CD4-positive, CD25-positive, alpha-beta regulatory T cell (primary cell): ENCODE measurements at regions not wholly inside any gene's neighbourhood (a gene's known extent, or its start where the extent isn't known, plus 50 kb on each side); places are given as distances from the start of the nearest gene placed in this dataset.

ENCODE experiments used
- ATAC-seq, 2 donors: fragments of 150-1000 bp; cut with Tn5 transposase; one replicate each; pipeline ENCODE4 v1.10.0; 2021; ENCODE audit warnings: low read depth in 2 of 2, moderate number of reproducible peaks in 2 of 2, moderate library complexity in 1 of 2
- DNase-seq, 3 donors: peaks; one replicate each; pipeline versions ENCODE4 v3.0.0 to v3.0.0-alpha.2; 2012 to 2022; ENCODE audit warnings: mixed read lengths in 1 of 3
- H3K27ac ChIP-seq: one replicate; pipeline ENCODE4 v1.7.0; 2013; ENCODE audit warnings: mild to moderate bottlenecking, low read length; ENCODE audit not compliant: insufficient read depth, poor library complexity, severe bottlenecking
- H3K27me3 ChIP-seq: one replicate; pipeline ENCODE4 v1.7.0; 2013; ENCODE audit warnings: low read length; ENCODE audit not compliant: control insufficient read depth, insufficient read depth
- H3K36me3 ChIP-seq: one replicate; pipeline ENCODE4 v1.7.0; 2013; ENCODE audit warnings: mild to moderate bottlenecking, low read length, moderate library complexity; ENCODE audit not compliant: control insufficient read depth, insufficient read depth
- H3K4me1 ChIP-seq: 2 replicates; pipeline ENCODE4 v1.7.0; 2013; ENCODE audit warnings: mild to moderate bottlenecking, low read length; ENCODE audit not compliant: insufficient read depth, control insufficient read depth, poor library complexity, severe bottlenecking
- H3K4me3 ChIP-seq: one replicate; pipeline ENCODE4 v1.7.0; 2013; ENCODE audit warnings: low read depth, mild to moderate bottlenecking, low read length, moderate library complexity
- H3K9me3 ChIP-seq, 2 experiments: 1 replicate in 1 of 2; 2 replicates in 1 of 2; pipeline ENCODE4 v1.7.0; 2013; ENCODE audit warnings: low read length in 2 of 2, mild to moderate bottlenecking in 1 of 2, moderate library complexity in 1 of 2; ENCODE audit not compliant: control insufficient read depth in 2 of 2
- H3K27ac Mint-ChIP-seq, 3 donors: one replicate each; pipeline ENCODE4 v1.8.0; 2020 to 2022; ENCODE audit warnings: mild to moderate bottlenecking in 3 of 3, mixed read lengths in 3 of 3, moderate library complexity in 2 of 3
- H3K27me3 Mint-ChIP-seq: one replicate; pipeline ENCODE4 v1.8.0; 2022; ENCODE audit warnings: mild to moderate bottlenecking, mixed read lengths
- H3K36me3 Mint-ChIP-seq: one replicate; pipeline ENCODE4 v1.8.0; 2020; ENCODE audit warnings: mixed read lengths
- H3K4me1 Mint-ChIP-seq, 4 donors: one replicate each; pipeline ENCODE4 v1.8.0; 2020 to 2022; ENCODE audit warnings: mixed read lengths in 4 of 4, mild to moderate bottlenecking in 1 of 4
- H3K4me3 Mint-ChIP-seq, 4 donors: one replicate each; pipeline ENCODE4 v1.8.0; 2020 to 2022; ENCODE audit warnings: mild to moderate bottlenecking in 4 of 4, mixed read lengths in 4 of 4, moderate library complexity in 3 of 4
- H3K9me3 Mint-ChIP-seq, 7 donors: one replicate each; pipeline ENCODE4 v1.8.0; 2020 to 2022; ENCODE audit warnings: mixed read lengths in 7 of 7, mild to moderate bottlenecking in 3 of 7, moderate library complexity in 2 of 7

DNA sequence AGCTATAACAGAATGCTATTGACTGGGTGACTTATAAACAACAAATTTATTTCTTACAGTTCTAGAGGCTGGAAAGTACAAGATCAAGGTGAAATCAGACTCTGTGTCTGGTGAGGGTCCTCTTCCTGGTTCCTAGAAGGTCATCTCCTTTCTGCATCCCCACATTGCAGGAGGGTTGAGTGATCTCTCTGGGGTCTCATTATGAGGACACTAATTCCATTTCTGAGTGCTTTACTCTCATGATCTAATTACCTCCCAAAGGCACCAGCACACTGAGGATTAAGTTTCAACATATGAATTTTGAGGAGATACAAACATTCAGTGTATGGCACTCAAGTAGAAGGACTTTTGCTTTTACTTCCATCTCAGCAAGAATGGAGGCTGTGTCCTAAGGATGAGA, 534.1 kb upstream of the KCNMB2 start:
- H3K4me1 ChIP-seq: peaks cover 33% of the 10 kb centered on the region
- no peaks in the 10 kb centered on the region for H3K27me3 ChIP-seq
- no peaks in the 10 kb centered on the region for H3K36me3 ChIP-seq
- H3K27ac ChIP-seq: peak overlapping the region; percentile 47
- no peaks in the 10 kb centered on the region for H3K27me3 Mint-ChIP-seq
- peak overlapping the region; percentile 58 for H3K4me3 ChIP-seq
- ATAC-seq (no peak), DNase-seq (no peak)
- H3K4me1 Mint-ChIP-seq: peaks cover 34 to 72% (median 46%) of the 10 kb centered on the region in 4 donors
- peaks cover 13% of the 10 kb centered on the region for H3K36me3 Mint-ChIP-seq
- peak overlapping the region; percentile 7 to 83 (median 44) for H3K4me3 Mint-ChIP-seq
- peaks cover 0 to 10% (median 3%) of the 10 kb centered on the region in 7 donors for H3K9me3 Mint-ChIP-seq
- peak overlapping the region; percentile 62 to 94 (median 91) for H3K27ac Mint-ChIP-seq
- peaks cover 7 to 8% of the 10 kb centered on the region in 2 experiments for H3K9me3 ChIP-seq

DNA sequence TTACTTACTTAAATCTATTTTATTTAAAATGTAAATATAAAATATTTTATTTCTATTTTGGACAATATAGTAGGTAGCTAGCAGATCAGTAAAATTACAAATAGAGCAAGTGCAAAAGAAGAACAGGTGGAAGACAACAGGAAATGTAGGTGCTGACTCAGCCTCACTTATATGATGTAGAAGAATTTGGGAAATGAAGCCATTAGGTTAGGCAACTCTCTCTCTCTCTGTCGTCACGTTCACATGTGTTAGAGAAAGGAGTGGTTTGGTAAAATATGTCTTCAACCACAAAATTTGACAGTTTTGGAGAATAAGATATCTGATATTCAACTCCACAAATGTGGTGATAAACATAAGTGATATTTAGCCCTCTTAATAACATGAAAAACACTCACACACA, 532.5 kb upstream of the KCNMB2 start:
- Mint-ChIP-seq H3K27ac (peak overlapping the region in 2 of 3 donors; percentile 27 to 30), H3K4me3 (no peak overlapping the region), H3K9me3 (peaks cover 0 to 9% (median 3%) of the 10 kb centered on the region in 7 donors), H3K4me1 (peaks cover 33 to 69% (median 45%) of the 10 kb centered on the region in 4 donors), H3K36me3 (peaks cover 13% of the 10 kb centered on the region), H3K27me3 (no peaks in the 10 kb centered on the region)
- Histone ChIP-seq H3K27ac (no peak overlapping the region), H3K36me3 (no peaks in the 10 kb centered on the region), H3K4me1 (peaks cover 33% of the 10 kb centered on the region), H3K9me3 (peaks cover 7 to 8% of the 10 kb centered on the region in 2 experiments), H3K27me3 (no peaks in the 10 kb centered on the region), H3K4me3 (no peak overlapping the region)
- peak in 1 of 2 donors; percentile 29 for ATAC-seq
- peak in 1 of 3 donors; percentile 38 for DNase-seq

- Histone ChIP-seq H3K27me3 (no peaks in the 10 kb centered on the region), H3K4me1 (peaks cover 32% of the 10 kb centered on the region), H3K9me3 (no peaks in the 10 kb centered on the region), H3K27ac (no peak overlapping the region), H3K4me3 (no peak overlapping the region), H3K36me3 (no peaks in the 10 kb centered on the region)
- peak in 1 of 2 donors; percentile 41 for ATAC-seq
- Mint-ChIP-seq H3K27ac (peak overlapping the region in 1 of 3 donors; percentile 27), H3K36me3 (peaks cover 7% of the 10 kb centered on the region), H3K4me1 (peaks cover 27 to 65% (median 45%) of the 10 kb centered on the region in 4 donors), H3K9me3 (no peaks in the 10 kb centered on the region), H3K27me3 (no peaks in the 10 kb centered on the region), H3K4me3 (peak overlapping the region in 1 of 4 donors; percentile 15)
- DNase-seq: peak in 1 of 3 donors; percentile 15
These were observed 530.3 kb upstream of the KCNMB2 start for GRCh38 chr3:178005961-178006360.

- no peak for DNase-seq
- Mint-ChIP-seq H3K4me3 (no peak overlapping the region), H3K27ac (no peak overlapping the region), H3K4me1 (peaks cover 8 to 23% (median 12%) of the 10 kb centered on the region in 4 donors), H3K27me3 (peaks cover 5% of the 10 kb centered on the region), H3K9me3 (no peaks in the 10 kb centered on the region), H3K36me3 (no peaks in the 10 kb centered on the region)
- H3K36me3 ChIP-seq: no peaks in the 10 kb centered on the region
- H3K4me3 ChIP-seq: no peak overlapping the region
- H3K27me3 ChIP-seq: no peaks in the 10 kb centered on the region
- H3K4me1 ChIP-seq: peaks cover 11% of the 10 kb centered on the region
- no peaks in the 10 kb centered on the region for H3K9me3 ChIP-seq
- no peak for ATAC-seq
- H3K27ac ChIP-seq: no peak overlapping the region
These were observed 525.9 kb upstream of the KCNMB2 start for GRCh38 chr3:178010306-178010705.

DNA sequence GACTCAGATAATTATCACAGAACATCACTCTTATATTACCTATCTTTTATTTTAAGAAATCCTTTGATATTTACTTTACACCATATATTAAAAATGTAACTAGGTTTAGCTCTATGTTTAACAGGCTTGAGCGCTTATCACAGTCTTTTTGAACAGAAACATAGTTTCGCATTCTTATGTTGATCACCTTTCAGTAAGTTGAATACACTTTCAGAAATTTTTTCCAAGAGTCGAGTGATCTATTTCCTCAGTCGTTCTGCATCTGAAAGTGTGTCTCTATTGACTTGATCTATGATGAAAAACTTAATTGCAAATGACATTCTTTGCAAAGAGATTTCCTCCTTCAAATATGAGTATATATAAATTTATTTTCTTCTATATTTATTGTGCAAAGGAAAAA, 516.6 kb upstream of the KCNMB2 start:
- no peaks in the 10 kb centered on the region for H3K9me3 ChIP-seq
- no peak overlapping the region for H3K4me3 ChIP-seq
- ATAC-seq: no peak
- H3K36me3 ChIP-seq: no peaks in the 10 kb centered on the region
- Mint-ChIP-seq H3K4me3 (no peak overlapping the region), H3K27ac (no peak overlapping the region), H3K36me3 (no peaks in the 10 kb centered on the region), H3K9me3 (peaks cover 0 to 5% (median 0%) of the 10 kb centered on the region in 7 donors), H3K27me3 (peaks cover 7% of the 10 kb centered on the region), H3K4me1 (no peaks in the 10 kb centered on the region)
- DNase-seq: no peak
- no peak overlapping the region for H3K27ac ChIP-seq
- H3K4me1 ChIP-seq: no peaks in the 10 kb centered on the region
- H3K27me3 ChIP-seq: no peaks in the 10 kb centered on the region

DNA sequence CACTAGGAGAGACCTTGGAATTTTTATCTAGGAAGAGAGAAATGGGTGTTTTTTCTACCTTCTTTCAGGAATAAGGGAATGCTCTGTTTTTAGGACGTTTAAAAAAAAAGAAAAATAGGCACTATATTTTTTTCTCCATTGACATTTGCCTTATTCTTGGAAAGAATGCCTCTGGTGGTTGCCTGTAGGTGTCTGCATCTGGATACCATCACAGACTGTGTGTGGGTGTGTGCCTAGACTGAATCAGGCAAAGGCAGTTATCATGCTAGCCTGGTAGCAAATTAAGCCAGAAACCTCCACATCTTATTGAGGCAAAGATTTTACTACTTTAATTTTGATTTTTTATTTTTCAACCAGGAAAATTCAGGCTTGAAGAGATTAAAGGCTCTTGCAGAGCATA, 513.6 kb upstream of the KCNMB2 start:
- Mint-ChIP-seq H3K4me3 (no peak overlapping the region), H3K9me3 (peaks cover 0 to 5% (median 0%) of the 10 kb centered on the region in 7 donors), H3K27me3 (peaks cover 7% of the 10 kb centered on the region), H3K36me3 (no peaks in the 10 kb centered on the region), H3K4me1 (no peaks in the 10 kb centered on the region), H3K27ac (no peak overlapping the region)
- no peaks in the 10 kb centered on the region for H3K9me3 ChIP-seq
- no peak overlapping the region for H3K4me3 ChIP-seq
- DNase-seq (no peak), ATAC-seq (no peak)
- no peaks in the 10 kb centered on the region for H3K4me1 ChIP-seq
- no peaks in the 10 kb centered on the region for H3K36me3 ChIP-seq
- no peaks in the 10 kb centered on the region for H3K27me3 ChIP-seq
- no peak overlapping the region for H3K27ac ChIP-seq

DNA sequence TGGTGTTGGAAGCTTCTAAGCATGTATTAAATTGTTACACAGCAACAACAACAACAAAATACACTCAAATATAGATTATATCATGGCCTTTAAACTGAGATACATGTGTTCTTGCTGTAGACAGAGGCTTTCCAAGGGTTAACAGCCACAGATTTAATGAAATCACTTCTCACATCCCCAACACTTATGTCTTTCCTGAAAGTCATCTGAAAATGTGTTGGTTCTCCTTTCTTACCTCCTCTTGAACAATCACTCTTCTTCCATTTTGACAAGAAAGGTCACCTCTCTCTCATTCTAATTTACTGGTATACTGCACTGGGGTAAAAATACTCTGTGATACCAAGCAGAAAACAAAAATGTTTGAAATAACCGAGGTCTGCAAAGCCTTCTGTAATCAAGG, 507.3 kb upstream of the KCNMB2 start:
- DNase-seq: no peak
- H3K4me3 Mint-ChIP-seq: no peak overlapping the region
- no peaks in the 10 kb centered on the region for H3K4me1 Mint-ChIP-seq
- Histone ChIP-seq H3K9me3 (no peaks in the 10 kb centered on the region), H3K27ac (no peak overlapping the region), H3K36me3 (no peaks in the 10 kb centered on the region), H3K4me3 (no peak overlapping the region), H3K27me3 (no peaks in the 10 kb centered on the region), H3K4me1 (no peaks in the 10 kb centered on the region)
- H3K27ac Mint-ChIP-seq: no peak overlapping the region
- peaks cover 11% of the 10 kb centered on the region for H3K27me3 Mint-ChIP-seq
- no peaks in the 10 kb centered on the region for H3K36me3 Mint-ChIP-seq
- no peak for ATAC-seq
- H3K9me3 Mint-ChIP-seq: peaks cover 0 to 4% (median 0%) of the 10 kb centered on the region in 7 donors

DNA sequence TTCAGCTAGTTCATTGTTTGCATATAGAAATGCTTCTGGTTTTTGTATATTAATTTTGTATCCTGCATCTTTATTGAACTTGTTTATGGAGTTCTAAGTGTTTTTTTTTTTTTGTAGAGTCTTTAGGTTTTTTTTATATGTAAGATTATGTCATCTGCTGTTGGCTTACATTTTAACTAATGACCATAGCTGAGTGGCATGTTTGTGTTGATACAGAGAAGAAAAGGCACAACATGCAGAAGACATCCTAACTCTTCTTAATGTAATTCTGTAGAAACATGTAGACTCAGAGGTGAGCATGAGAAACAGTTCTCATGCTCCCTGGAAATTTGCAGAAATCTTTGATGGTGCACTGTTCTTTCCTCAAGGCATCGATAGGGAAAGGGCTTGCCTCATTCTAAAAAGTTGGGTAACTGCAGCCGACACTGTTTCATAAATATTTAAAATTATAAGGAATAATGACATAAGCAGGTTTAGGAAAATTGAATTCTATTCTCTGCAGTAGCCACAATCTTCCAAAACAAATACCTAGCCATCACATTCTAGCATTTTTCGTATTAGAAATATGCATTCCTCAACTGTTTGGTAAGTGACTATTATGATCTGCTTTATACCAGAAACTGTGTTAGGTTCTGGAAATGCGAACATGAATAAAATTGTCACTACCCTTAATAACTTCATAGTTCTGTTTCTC, 499.6 kb upstream of the KCNMB2 start:
- Mint-ChIP-seq H3K27me3 (peaks cover 8% of the 10 kb centered on the region), H3K4me1 (no peaks in the 10 kb centered on the region), H3K27ac (no peak overlapping the region), H3K4me3 (no peak overlapping the region), H3K9me3 (peaks cover 0 to 3% (median 1%) of the 10 kb centered on the region in 7 donors), H3K36me3 (no peaks in the 10 kb centered on the region)
- DNase-seq (no peak), ATAC-seq (no peak)
- Histone ChIP-seq H3K4me1 (no peaks in the 10 kb centered on the region), H3K27me3 (no peaks in the 10 kb centered on the region), H3K9me3 (no peaks in the 10 kb centered on the region), H3K36me3 (no peaks in the 10 kb centered on the region), H3K4me3 (no peak overlapping the region), H3K27ac (no peak overlapping the region)
